GM23338 (cell line): ENCODE measurements at regions not wholly inside any gene's neighbourhood (a gene's known extent, or its start where the extent isn't known, plus 50 kb on each side); places are given as distances from the start of the nearest gene placed in this dataset.

Source experiments
- ATAC-seq: fragments of 200-7000 bp; cut with Tn5 transposase; 3 replicates; pipeline ENCODE4 v1.9.1; 2020
- DNase-seq: peaks from one replicate; pipeline ENCODE4 v3.0.0-alpha.2; 2015; ENCODE audit warnings: low spot score
- H2AFZ ChIP-seq: fragments of 200-600 bp; sonication (generic); 2 replicates; pipeline ENCODE4 v1.8.0; 2016; ENCODE audit warnings: antibody characterized with exemption, mild to moderate bottlenecking, moderate library complexity
- H3F3A ChIP-seq: fragments of 200-600 bp; sonication (generic); replicated peaks from 2 replicates; pipeline ENCODE4 v1.8.0; 2017; ENCODE audit warnings: antibody characterized with exemption, mixed run types, low read depth
- H3K27ac ChIP-seq: fragments of 200-600 bp; sonication (generic); 2 replicates; pipeline ENCODE4 v1.6.1; 2016; ENCODE audit warnings: low read depth
- H3K27me3 ChIP-seq: fragments of 200-600 bp; sonication (generic); 2 replicates; pipeline ENCODE4 v1.8.0; 2016; ENCODE audit warnings: mild to moderate bottlenecking, mixed run types, moderate library complexity; ENCODE audit not compliant: insufficient read depth
- H3K36me3 ChIP-seq: fragments of 200-600 bp; sonication (generic); 2 replicates; pipeline ENCODE4 v1.8.0; 2016; ENCODE audit warnings: mild to moderate bottlenecking; ENCODE audit not compliant: insufficient read depth
- H3K4me1 ChIP-seq: fragments of 200-600 bp; sonication (generic); 2 replicates; pipeline ENCODE4 v1.8.0; 2016; ENCODE audit warnings: mild to moderate bottlenecking, moderate library complexity; ENCODE audit not compliant: insufficient read depth
- H3K4me2 ChIP-seq: fragments of 200-600 bp; sonication (generic); 2 replicates; pipeline ENCODE4 v1.7.1; 2017; ENCODE audit warnings: mixed run types
- H3K4me3 ChIP-seq: fragments of 200-600 bp; sonication (generic); 2 replicates; pipeline ENCODE4 v1.6.1; 2016; ENCODE audit warnings: mixed run types
- H3K79me2 ChIP-seq: fragments of 200-600 bp; sonication (generic); replicated peaks from 2 replicates; pipeline ENCODE4 v1.8.0; 2017; ENCODE audit warnings: mild to moderate bottlenecking; ENCODE audit not compliant: insufficient read depth
- H3K9me2 ChIP-seq: fragments of 200-600 bp; sonication (generic); 2 replicates; pipeline ENCODE4 v1.8.0; 2017; ENCODE audit not compliant: insufficient read depth
- H4K20me1 ChIP-seq: fragments of 200-600 bp; sonication (generic); replicated peaks from 2 replicates; pipeline ENCODE4 v1.8.0; 2017; ENCODE audit warnings: mild to moderate bottlenecking; ENCODE audit not compliant: insufficient read depth
- H3K27ac Mint-ChIP-seq: 2 replicates; pipeline ENCODE4 v1.8.0; 2020; ENCODE audit warnings: inconsistent platforms, mild to moderate bottlenecking, moderate library complexity, mixed read lengths
- H3K27me3 Mint-ChIP-seq: 3 replicates; pipeline ENCODE4 v1.8.0; 2022; ENCODE audit warnings: low read depth, mild to moderate bottlenecking, moderate library complexity, mixed read lengths, inconsistent platforms; ENCODE audit not compliant: insufficient read depth, poor library complexity
- H3K36me3 Mint-ChIP-seq: 3 replicates; pipeline ENCODE4 v1.8.0; 2021; ENCODE audit warnings: low read depth, mild to moderate bottlenecking, inconsistent platforms, moderate library complexity, mixed read lengths
- H3K4me1 Mint-ChIP-seq: 3 replicates; pipeline ENCODE4 v1.8.0; 2020; ENCODE audit warnings: mild to moderate bottlenecking, inconsistent platforms, mixed read lengths
- H3K4me3 Mint-ChIP-seq: 3 replicates; pipeline ENCODE4 v1.8.0; 2021; ENCODE audit warnings: moderate library complexity, mild to moderate bottlenecking, inconsistent platforms, mixed read lengths
- H3K9me3 Mint-ChIP-seq: 3 replicates; pipeline ENCODE4 v1.8.0; 2020; ENCODE audit warnings: moderate library complexity, mild to moderate bottlenecking, inconsistent platforms, mixed read lengths
- CREB1 ChIP-seq: fragments of 250-450 bp; sonication (Bioruptor Pico); IDR thresholded peaks from 2 replicates; pipeline ENCODE4 v1.5.0; 2020; ENCODE audit warnings: low read depth, mild to moderate bottlenecking, moderate library complexity
- CTCF ChIP-seq, 2 experiments: fragments of 200-600 bp in 1 of 2; sonication (generic) in 1 of 2; conservative IDR thresholded peaks; 2 replicates each; pipeline versions ENCODE4 v1.5.1 to v1.6.1; 2016 to 2017; ENCODE audit warnings: antibody characterized with exemption in 2 of 2, low read depth in 2 of 2, mild to moderate bottlenecking in 2 of 2, moderate library complexity in 1 of 2
- ETS1 ChIP-seq: IDR thresholded peaks from 2 replicates; pipeline ENCODE4 v1.6.1; 2016; ENCODE audit warnings: antibody characterized with exemption
- EZH2 ChIP-seq: fragments of 200-600 bp; sonication (generic); IDR thresholded peaks from one replicate; pipeline ENCODE4 v1.8.0; 2017; ENCODE audit warnings: antibody characterized with exemption, mild to moderate bottlenecking, low read depth; ENCODE audit not compliant: unreplicated experiment
- EZH2phosphoT487 ChIP-seq: fragments of 200-600 bp; sonication (generic); IDR thresholded peaks from one replicate; pipeline ENCODE4 v1.8.1; 2018; ENCODE audit warnings: antibody characterized with exemption; ENCODE audit not compliant: unreplicated experiment
- JUNB ChIP-seq: IDR thresholded peaks from one replicate; pipeline ENCODE4 v1.6.1; 2016; ENCODE audit warnings: antibody characterized with exemption; ENCODE audit not compliant: unreplicated experiment
- NANOG ChIP-seq: IDR thresholded peaks from 2 replicates; pipeline ENCODE4 v1.6.1; 2016; ENCODE audit warnings: antibody characterized with exemption, borderline replicate concordance
- POLR2AphosphoS5 ChIP-seq: IDR thresholded peaks from 2 replicates; pipeline ENCODE4 v1.6.1; 2016; ENCODE audit warnings: antibody characterized with exemption, low read depth
- REST ChIP-seq: IDR thresholded peaks from one replicate; pipeline ENCODE4 v1.6.1; 2018; ENCODE audit warnings: antibody characterized with exemption; ENCODE audit not compliant: unreplicated experiment
- STAT1 ChIP-seq: IDR thresholded peaks from one replicate; pipeline ENCODE4 v1.6.1; 2016; ENCODE audit warnings: antibody characterized with exemption; ENCODE audit not compliant: unreplicated experiment
- ZNF114 ChIP-seq: fragments of 250-450 bp; sonication (Bioruptor Pico); IDR thresholded peaks from 2 replicates; pipeline ENCODE4 v1.5.0; 2020; ENCODE audit warnings: mild to moderate bottlenecking, moderate library complexity
- ZNF331 ChIP-seq: fragments of 250-450 bp; sonication (Bioruptor Pico); IDR thresholded peaks from 2 replicates; pipeline ENCODE4 v1.5.0; 2020; ENCODE audit warnings: low read depth, mild to moderate bottlenecking, moderate library complexity
- ZNF462 ChIP-seq: fragments of 250-450 bp; sonication (Bioruptor Pico); IDR thresholded peaks from 2 replicates; pipeline ENCODE4 v1.5.0; 2020; ENCODE audit warnings: mild to moderate bottlenecking, moderate library complexity

GRCh38 chr6:142011156-142011555 is 121.6 kb upstream of the GJE1 start:
- Histone ChIP-seq H3F3A (no peaks in the 10 kb centered on the region), H3K4me1 (peaks cover 9% of the 10 kb centered on the region), H3K36me3 (no peaks in the 10 kb centered on the region), H3K9me2 (no peaks in the 10 kb centered on the region), H2AFZ (no peak overlapping the region), H4K20me1 (no peaks in the 10 kb centered on the region), H3K27ac (no peak overlapping the region), H3K27me3 (no peaks in the 10 kb centered on the region), H3K4me3 (no peak overlapping the region), H3K4me2 (no peak overlapping the region), H3K79me2 (peaks cover 23% of the 10 kb centered on the region)
- DNase-seq (no peak), ATAC-seq (no peak)
- Mint-ChIP-seq H3K4me1 (peaks cover 24% of the 10 kb centered on the region), H3K9me3 (peaks cover 11% of the 10 kb centered on the region; the same call in 2 of the 3 replicates), H3K27me3 (no peaks in the 10 kb centered on the region), H3K36me3 (peaks cover 13% of the 10 kb centered on the region; the same call in 2 of the 3 replicates), H3K27ac (peak overlapping the region; percentile 2; the same call in 1 of the 2 replicates), H3K4me3 (no peak overlapping the region)
- TF ChIP-seq ZNF462 (CRISPR knock-in tag) (no peak), NANOG (no peak), CREB1 (CRISPR knock-in tag) (no peak), JUNB (no peak), ZNF331 (no peak), STAT1 (no peak), EZH2 (no peak), EZH2phosphoT487 (no peak), CTCF (conservative IDR thresholded peaks at IDR 0.05; ENCODE audit: low read depth in 2 of 2) (no peak), ZNF114 (no peak), POLR2AphosphoS5 (no peak), ETS1 (no peak), REST (no peak)
